HG02981 (cell line): ENCODE measurements at regions not wholly inside any gene's neighbourhood (a gene's known extent, or its start where the extent isn't known, plus 50 kb on each side); places are given as distances from the start of the nearest gene placed in this dataset.

Source experiments
- ATAC-seq: cut with Tn5 transposase; IDR thresholded peaks from one replicate; pipeline ENCODE4 v1.9.1; 2021; ENCODE audit warnings: mild to moderate bottlenecking, moderate library complexity; ENCODE audit not compliant: unreplicated experiment

GRCh38 chr4:114509340-114509739, 89.3 kb upstream of the UGT8 start:
- ATAC-seq, result no peak

- ATAC-seq, result no peak
Measured at GRCh38 chr4:114512595-114513295, 85.9 kb upstream of the UGT8 start.

- ATAC-seq, result no peak
Measured at GRCh38 chr4:114519368-114519767, 79.2 kb upstream of the UGT8 start.

- ATAC-seq, result no peak
Measured at GRCh38 chr4:114527170-114527569, 71.4 kb upstream of the UGT8 start.

GRCh38 chr4:114527637-114528036, 71.0 kb upstream of the UGT8 start:
- no peak for ATAC-seq

- no peak for ATAC-seq
Measured at GRCh38 chr4:114535725-114536124, 62.9 kb upstream of the UGT8 start.

- no peak for ATAC-seq
Measured at GRCh38 chr4:114537352-114537751, 61.3 kb upstream of the UGT8 start.

GRCh38 chr4:114538012-114538617, 60.5 kb upstream of the UGT8 start:
- ATAC-seq, result no peak

GRCh38 chr4:114539985-114540384, 58.6 kb upstream of the UGT8 start:
- no peak for ATAC-seq

- ATAC-seq, result no peak
Measured at GRCh38 chr4:114547340-114548134, 51.1 kb upstream of the UGT8 start.
